IPS-15b (cell line): ENCODE measurements at regions not wholly inside any gene's neighbourhood (a gene's known extent, or its start where the extent isn't known, plus 50 kb on each side); places are given as distances from the start of the nearest gene placed in this dataset.
"Not testable (repeated sequence)": the region's sequence is repeated elsewhere in the genome, so short reads cannot be mapped to it uniquely, and the experiment has no call there.

Experiments
- H3K27me3 ChIP-seq: one replicate; pipeline ENCODE4 v1.6.1; 2013; ENCODE audit warnings: low read length; ENCODE audit not compliant: control insufficient read depth, insufficient read depth
- H3K36me3 ChIP-seq: one replicate; pipeline ENCODE4 v1.6.1; 2013; ENCODE audit warnings: low read length; ENCODE audit not compliant: control insufficient read depth, insufficient read depth
- H3K4me1 ChIP-seq: one replicate; pipeline ENCODE4 v1.6.1; 2013; ENCODE audit warnings: mild to moderate bottlenecking, low read length; ENCODE audit not compliant: control insufficient read depth, insufficient read depth
- H3K4me3 ChIP-seq: one replicate; pipeline ENCODE4 v1.5.1; 2013; ENCODE audit warnings: low read depth, low read length
- H3K9ac ChIP-seq: one replicate; pipeline ENCODE4 v1.6.1; 2013; ENCODE audit warnings: low read depth, mild to moderate bottlenecking, low read length
- H3K9me3 ChIP-seq: one replicate; pipeline ENCODE4 v1.6.1; 2013; ENCODE audit warnings: mild to moderate bottlenecking, low read length; ENCODE audit not compliant: control insufficient read depth, insufficient read depth

- no peaks in the 10 kb centered on the region for H3K36me3 ChIP-seq
- H3K4me1 ChIP-seq: peaks cover 9% of the 10 kb centered on the region
- H3K4me3 ChIP-seq: peak overlapping the region; percentile 73
- H3K9me3 ChIP-seq: no peaks in the 10 kb centered on the region
- H3K27me3 ChIP-seq: peaks cover 3% of the 10 kb centered on the region
- H3K9ac ChIP-seq: peak overlapping the region; percentile 24
Observed at GRCh38 chr6:37565267-37566110, 65.8 kb upstream of the CCDC167 start.

DNA sequence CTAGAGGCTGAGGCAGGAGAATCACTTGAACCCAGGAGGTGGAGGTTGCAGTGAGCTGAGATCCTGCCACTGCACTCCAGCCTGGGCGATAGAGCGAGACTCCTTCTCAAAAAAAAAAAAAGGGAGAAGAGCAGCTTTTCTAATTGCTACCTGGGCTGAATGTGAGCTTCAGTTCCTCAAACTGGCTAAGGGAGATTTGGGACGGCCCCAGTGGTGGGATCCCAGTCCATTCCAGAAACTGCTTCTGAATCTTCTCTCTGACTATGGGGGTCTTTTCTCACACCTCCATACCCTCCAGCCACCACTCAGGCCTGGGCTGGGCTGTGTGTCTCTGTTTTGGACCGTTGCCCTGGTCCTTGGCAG lies 63.2 kb upstream of the CCDC167 start:
- H3K4me3 ChIP-seq, H3K4me1 ChIP-seq, H3K36me3 ChIP-seq, H3K9me3 ChIP-seq, H3K9ac ChIP-seq: not testable (repeated sequence)
- H3K27me3 ChIP-seq: peaks cover 13% of the 10 kb centered on the region

DNA sequence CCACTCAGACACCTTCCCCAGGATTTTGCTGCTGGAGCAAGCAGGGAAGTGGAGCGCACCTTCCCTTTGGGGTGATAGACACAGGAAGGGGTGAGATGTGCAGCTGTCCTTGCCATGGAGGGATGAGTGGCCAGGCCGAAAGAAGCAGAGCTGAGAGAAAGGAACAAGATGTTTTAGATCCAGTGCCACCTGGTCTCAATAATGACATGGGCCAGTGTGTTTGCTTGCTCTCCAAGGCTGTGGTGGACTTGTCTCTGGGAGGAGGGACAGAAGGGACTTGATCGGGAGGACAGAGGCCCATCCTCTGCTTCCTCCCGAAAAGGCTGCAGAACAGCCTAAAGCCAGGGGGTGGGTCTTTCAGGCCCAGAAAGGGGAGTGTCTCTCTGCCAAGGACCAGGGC lies 61.7 kb upstream of the CCDC167 start:
- H3K9me3 ChIP-seq: no peaks in the 10 kb centered on the region
- H3K4me3 ChIP-seq: no peak overlapping the region
- H3K36me3 ChIP-seq: no peaks in the 10 kb centered on the region
- peaks cover 8% of the 10 kb centered on the region for H3K4me1 ChIP-seq
- no peak overlapping the region for H3K9ac ChIP-seq
- peaks cover 13% of the 10 kb centered on the region for H3K27me3 ChIP-seq

DNA sequence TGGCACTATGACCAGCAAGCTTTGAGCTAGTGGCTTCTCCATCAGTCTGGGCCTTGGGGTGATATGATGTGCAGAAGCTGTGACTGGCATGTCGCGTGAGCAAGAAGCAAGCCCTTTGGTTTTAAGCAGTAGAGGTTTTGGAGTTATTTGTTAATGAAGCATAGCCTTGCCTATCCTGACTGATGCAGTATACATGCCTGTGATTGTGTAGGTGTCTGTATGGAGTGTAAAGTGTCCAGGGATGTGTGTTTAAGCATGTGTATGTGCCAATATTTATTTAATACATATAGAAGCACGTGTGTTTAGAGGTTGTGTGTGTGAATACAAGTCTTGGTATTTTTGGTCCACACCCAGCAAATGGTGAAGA lies 61.0 kb upstream of the CCDC167 start:
- H3K36me3 ChIP-seq: no peaks in the 10 kb centered on the region
- H3K4me3 ChIP-seq: no peak overlapping the region
- H3K27me3 ChIP-seq: peaks cover 13% of the 10 kb centered on the region
- H3K9ac ChIP-seq: no peak overlapping the region
- H3K4me1 ChIP-seq: peaks cover 8% of the 10 kb centered on the region
- no peaks in the 10 kb centered on the region for H3K9me3 ChIP-seq

DNA sequence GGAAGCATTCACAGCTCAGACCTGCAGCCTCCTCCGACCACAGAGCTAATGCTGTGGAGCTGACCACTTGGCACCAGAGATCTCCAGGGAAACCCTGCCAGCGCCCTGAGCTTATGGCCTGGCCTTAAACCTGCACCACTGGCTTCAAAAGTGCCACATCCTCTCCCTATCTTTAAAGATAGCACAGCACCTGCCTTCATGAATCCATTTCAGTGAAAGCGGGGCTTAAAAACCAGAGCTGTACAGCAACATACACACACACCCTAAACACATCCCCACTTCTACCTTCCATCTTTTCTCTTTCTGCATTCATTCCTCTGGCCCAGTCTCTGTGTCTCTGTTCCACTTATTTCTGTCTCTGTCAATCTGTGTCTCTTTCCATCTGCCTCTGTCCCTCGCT lies 59.8 kb upstream of the CCDC167 start:
- Histone ChIP-seq H3K4me3 (no peak overlapping the region), H3K9ac (no peak overlapping the region), H3K9me3 (no peaks in the 10 kb centered on the region), H3K27me3 (peaks cover 13% of the 10 kb centered on the region), H3K36me3 (no peaks in the 10 kb centered on the region), H3K4me1 (no peaks in the 10 kb centered on the region)

GRCh38 chr6:37559050-37559449 lies 59.4 kb upstream of the CCDC167 start:
- H3K9me3 ChIP-seq: no peaks in the 10 kb centered on the region
- no peak overlapping the region for H3K4me3 ChIP-seq
- H3K36me3 ChIP-seq: no peaks in the 10 kb centered on the region
- H3K27me3 ChIP-seq: peaks cover 9% of the 10 kb centered on the region
- no peaks in the 10 kb centered on the region for H3K4me1 ChIP-seq
- no peak overlapping the region for H3K9ac ChIP-seq

DNA sequence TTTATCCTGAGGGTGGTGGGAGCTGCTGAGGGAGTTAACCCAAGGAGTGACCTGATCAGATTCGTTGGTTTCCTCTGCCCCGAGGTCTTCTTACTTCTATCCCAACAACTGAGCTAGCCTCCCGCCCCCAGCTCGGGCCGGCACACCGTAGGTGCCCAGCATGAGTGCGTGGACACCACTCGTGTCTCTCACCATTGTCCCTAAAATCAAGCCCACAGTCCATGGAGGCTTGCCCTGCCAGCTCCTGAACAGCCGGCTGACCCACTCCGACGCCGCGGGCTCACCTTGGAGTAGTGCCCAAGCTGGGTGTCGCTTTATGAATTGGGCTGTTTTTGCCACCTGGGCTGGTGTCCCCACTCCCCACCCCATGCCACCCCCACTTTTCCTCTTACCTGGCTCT lies 59.0 kb upstream of the CCDC167 start:
- peaks cover 9% of the 10 kb centered on the region for H3K27me3 ChIP-seq
- H3K36me3 ChIP-seq: no peaks in the 10 kb centered on the region
- H3K9ac ChIP-seq: no peak overlapping the region
- H3K4me1 ChIP-seq: no peaks in the 10 kb centered on the region
- no peaks in the 10 kb centered on the region for H3K9me3 ChIP-seq
- H3K4me3 ChIP-seq: no peak overlapping the region

DNA sequence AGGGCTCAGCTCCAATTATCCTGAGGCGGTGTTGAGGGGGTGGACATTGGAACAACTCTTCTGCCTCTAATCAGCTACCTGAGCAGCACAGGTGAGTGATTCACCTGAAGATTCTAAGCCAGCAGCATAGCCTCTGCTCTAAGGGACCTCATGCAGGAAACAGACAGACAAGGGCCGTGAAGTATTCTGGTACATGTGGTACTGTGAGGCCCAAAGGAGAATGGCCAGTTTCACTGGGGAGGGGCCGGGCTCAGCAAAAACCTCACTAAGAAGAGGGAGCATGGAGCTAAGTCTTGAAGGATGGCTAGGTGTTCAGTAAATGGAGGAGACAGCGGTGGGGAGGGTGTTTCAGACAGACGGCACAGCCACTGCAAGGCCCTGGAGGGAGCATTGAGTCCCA lies 58.5 kb upstream of the CCDC167 start:
- H3K27me3 ChIP-seq: peaks cover 9% of the 10 kb centered on the region
- H3K9me3 ChIP-seq: no peaks in the 10 kb centered on the region
- H3K36me3 ChIP-seq: no peaks in the 10 kb centered on the region
- H3K4me1 ChIP-seq: no peaks in the 10 kb centered on the region
- H3K9ac ChIP-seq: no peak overlapping the region
- no peak overlapping the region for H3K4me3 ChIP-seq

- Histone ChIP-seq H3K27me3 (peaks cover 9% of the 10 kb centered on the region), H3K36me3 (no peaks in the 10 kb centered on the region), H3K9ac (no peak overlapping the region), H3K4me1 (no peaks in the 10 kb centered on the region), H3K9me3 (no peaks in the 10 kb centered on the region), H3K4me3 (no peak overlapping the region)
Observed at GRCh38 chr6:37557645-37558114, 58.0 kb upstream of the CCDC167 start.

- no peaks in the 10 kb centered on the region for H3K9me3 ChIP-seq
- H3K4me1 ChIP-seq: no peaks in the 10 kb centered on the region
- no peak overlapping the region for H3K4me3 ChIP-seq
- H3K36me3 ChIP-seq: no peaks in the 10 kb centered on the region
- no peak overlapping the region for H3K9ac ChIP-seq
- peaks cover 9% of the 10 kb centered on the region for H3K27me3 ChIP-seq
Observed at GRCh38 chr6:37556881-37557644, 57.4 kb upstream of the CCDC167 start.

DNA sequence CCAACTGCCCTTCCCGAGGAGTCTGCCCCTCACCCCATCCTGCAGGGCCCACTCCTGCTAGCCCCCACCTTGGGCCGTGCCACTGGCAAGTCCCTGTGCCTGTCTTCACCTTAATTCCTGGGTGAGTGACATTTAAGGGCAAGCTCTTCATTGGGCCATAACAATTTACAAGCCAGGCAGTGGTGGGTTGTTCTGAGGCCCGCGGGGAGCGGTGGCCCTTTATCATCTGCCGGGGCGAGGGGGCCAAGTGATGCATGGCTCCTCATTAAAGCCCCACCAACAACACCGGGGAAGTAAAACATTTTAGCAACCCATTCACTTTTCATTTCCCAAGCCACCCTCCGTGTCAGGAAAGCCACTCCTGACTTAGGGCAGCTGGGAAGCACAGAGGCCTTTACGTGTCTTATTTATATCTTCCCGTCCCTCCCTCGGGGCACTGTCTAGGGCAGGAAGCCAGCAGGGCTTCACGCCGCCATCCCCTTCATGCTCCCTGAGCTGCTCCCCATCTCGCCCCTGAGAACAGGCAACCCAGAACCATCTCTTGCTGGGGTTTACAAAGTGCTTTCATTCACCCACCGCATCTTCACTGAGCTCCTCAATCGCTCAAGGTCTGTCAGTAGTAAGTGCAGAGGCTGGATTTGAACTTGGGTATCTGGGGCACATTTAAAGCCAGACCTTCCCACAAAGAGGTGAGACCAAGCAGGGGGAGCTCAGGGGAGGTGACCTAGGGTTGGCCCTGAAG lies 55.5 kb upstream of the CCDC167 start:
- H3K4me1 ChIP-seq: no peaks in the 10 kb centered on the region
- no peak overlapping the region for H3K9ac ChIP-seq
- H3K4me3 ChIP-seq: no peak overlapping the region
- no peaks in the 10 kb centered on the region for H3K9me3 ChIP-seq
- peaks cover 9% of the 10 kb centered on the region for H3K27me3 ChIP-seq
- H3K36me3 ChIP-seq: no peaks in the 10 kb centered on the region
